Panc1 (cell line): ENCODE measurements at regions not wholly inside any gene's neighbourhood (a gene's known extent, or its start where the extent isn't known, plus 50 kb on each side); places are given as distances from the start of the nearest gene placed in this dataset.

Experiments
- ATAC-seq: fragments of 200-7000 bp; cut with Tn5 transposase; 2 replicates; pipeline ENCODE4 v1.9.1; 2020; ENCODE audit warnings: mild to moderate bottlenecking, moderate library complexity
- BruUV-seq: library from RNA; stranded (reverse); fragments of 400-500 nt; replicated peaks from 2 replicates; lab custom pipeline; 2021; lab: Mats Ljungman, UMichigan
- CTCF ChIA-PET: fragments of 300-600 bp; sonication (Branson Sonifier 250); formaldehyde crosslinking; loops from one replicate; lab custom pipeline; 2022; ENCODE audit warnings: antibody characterized with exemption; lab: Charles Lee
- POLR2A ChIA-PET: fragments of 300-600 bp; sonication (Branson Sonifier 250); formaldehyde crosslinking; loops from one replicate; lab custom pipeline; 2022; ENCODE audit warnings: antibody characterized with exemption; lab: Charles Lee
- DNase-seq: peaks from one replicate; pipeline ENCODE4 v3.0.0-alpha.2; 2010; ENCODE audit warnings: low read depth, low spot score
- H3K27ac ChIP-seq: 2 replicates; pipeline ENCODE4 v1.5.1; 2011; ENCODE audit warnings: mild to moderate bottlenecking, low read length, inconsistent platforms
- H3K27me3 ChIP-seq: fragments of 200-500 bp; sonication (Bioruptor generic); 2 replicates; pipeline ENCODE4 v1.6.0; 2014; ENCODE audit warnings: low read length, inconsistent platforms; ENCODE audit not compliant: control insufficient read depth, insufficient read depth
- H3K36me3 ChIP-seq: fragments of 200-500 bp; sonication (Bioruptor generic); 2 replicates; pipeline ENCODE4 v1.5.1; 2014; ENCODE audit warnings: inconsistent platforms, mild to moderate bottlenecking, low read length, moderate library complexity; ENCODE audit not compliant: control insufficient read depth, insufficient read depth
- H3K4me1 ChIP-seq: 2 replicates; pipeline ENCODE4 v1.5.1; 2011; ENCODE audit warnings: inconsistent platforms, mild to moderate bottlenecking, low read length, moderate library complexity; ENCODE audit not compliant: control insufficient read depth, insufficient read depth
- H3K4me3 ChIP-seq, 2 experiments: 2 replicates each; pipeline ENCODE4 v1.5.1; 2011 to 2012; ENCODE audit warnings: low read depth in 2 of 2, low read length in 2 of 2, mild to moderate bottlenecking in 2 of 2, inconsistent platforms in 1 of 2, moderate library complexity in 1 of 2
- H3K9me3 ChIP-seq: fragments of 200-500 bp; sonication (Bioruptor generic); 2 replicates; pipeline ENCODE4 v1.5.1; 2014; ENCODE audit warnings: low read depth, mild to moderate bottlenecking, inconsistent platforms, low read length, moderate library complexity; ENCODE audit not compliant: control insufficient read depth, insufficient read depth
- CTCF ChIP-seq: fragments of 450-650 bp; IDR thresholded peaks from 2 replicates; pipeline ENCODE4 v1.5.1; 2017; ENCODE audit warnings: mild to moderate bottlenecking
- POLR2AphosphoS5 ChIP-seq: IDR thresholded peaks from 2 replicates; pipeline ENCODE4 v1.6.1; 2012; ENCODE audit warnings: mild to moderate bottlenecking, low read depth, low read length, moderate library complexity
- REST ChIP-seq, 2 experiments: IDR thresholded peaks; 2 replicates each; pipeline ENCODE4 v1.6.1; 2011 to 2012; ENCODE audit warnings: low read depth in 2 of 2, control low read depth in 1 of 2, low read length in 1 of 2, mild to moderate bottlenecking in 1 of 2, moderate library complexity in 1 of 2; ENCODE audit not compliant: insufficient read depth in 1 of 2
- SIN3A ChIP-seq: IDR thresholded peaks from 2 replicates; pipeline ENCODE4 v1.6.1; 2012; ENCODE audit warnings: low read depth, mild to moderate bottlenecking, low read length, moderate library complexity, borderline replicate concordance; ENCODE audit not compliant: insufficient read depth
- TCF7L2 ChIP-seq: IDR thresholded peaks from 2 replicates; pipeline ENCODE4 v1.6.1; 2011; ENCODE audit warnings: mild to moderate bottlenecking, low read depth, low read length, inconsistent platforms
- in situ Hi-C: cut with HindIII; loops from 2 replicates; pipeline ENCODE4 v1.10.0; 2016; ENCODE audit warnings: low sequenced_read_pairs, low pct_unique_long_range_greater_than_20kb
- intact Hi-C: fragments of 100-400 bp; cut with micrococcal nuclease; formaldehyde crosslinking; loops from one replicate; pipeline ENCODE4 v1.10.0; 2022; ENCODE audit not compliant: unreplicated experiment

- no peak for DNase-seq
- peak overlapping the region; percentile 88 for H3K27ac ChIP-seq
- in situ Hi-C loops (no loop called here), intact Hi-C loops (no loop called here)
- POLR2A ChIA-PET = no interaction called here
- H3K27me3 ChIP-seq = no peaks in the 10 kb centered on the region
- peaks cover 47% of the 10 kb centered on the region for H3K4me1 ChIP-seq
- BruUV-seq = no TSS peak
- no peaks in the 10 kb centered on the region for H3K36me3 ChIP-seq
- H3K4me3 ChIP-seq = no peak overlapping the region
- TF ChIP-seq REST (IDR thresholded peaks at IDR 0.05; ENCODE audit: insufficient read depth in 1 of 2, low read depth in 2 of 2, low read length in 1 of 2) (no peak), CTCF (no peak), TCF7L2 (no peak), SIN3A (no peak), POLR2AphosphoS5 (no peak)
- CTCF ChIA-PET = no interaction called here
- no peak for ATAC-seq
- H3K9me3 ChIP-seq = no peaks in the 10 kb centered on the region
Measured at GRCh38 chr14:100474196-100474595, 113.0 kb downstream of the BEGAIN start.

GRCh38 chr14:100475268-100475667, 111.9 kb downstream of the BEGAIN start:
- H3K4me1 ChIP-seq = peaks cover 47% of the 10 kb centered on the region
- ATAC-seq (no peak), DNase-seq (no peak)
- H3K27ac ChIP-seq = peak overlapping the region; percentile 88
- no peaks in the 10 kb centered on the region for H3K9me3 ChIP-seq
- POLR2A ChIA-PET = no interaction called here
- H3K27me3 ChIP-seq = no peaks in the 10 kb centered on the region
- intact Hi-C loops = no loop called here
- CTCF ChIA-PET = interaction anchor here (1.4 kb wide), 1 partner anchor 58 kb away, joined by 7 read pairs; no protein-coding TSS in a partner anchor
- TF ChIP-seq TCF7L2 (no peak), CTCF (no peak), POLR2AphosphoS5 (no peak), REST (IDR thresholded peaks at IDR 0.05; ENCODE audit: insufficient read depth in 1 of 2, low read depth in 2 of 2, low read length in 1 of 2) (no peak), SIN3A (no peak)
- H3K36me3 ChIP-seq = no peaks in the 10 kb centered on the region
- in situ Hi-C loops = no loop called here
- no peak overlapping the region for H3K4me3 ChIP-seq
- BruUV-seq = no TSS peak
